Neural cell (in vitro differentiated cells): ENCODE measurements at regions not wholly inside any gene's neighbourhood (a gene's known extent, or its start where the extent isn't known, plus 50 kb on each side); places are given as distances from the start of the nearest gene placed in this dataset.
A peak's percentile ranks its signal among the peaks of the same experiment; 100 is the strongest.

Experiments
- H2AFZ ChIP-seq: fragments of 200-600, 300-800 bp; sonication (generic), shearing (Covaris generic); 2 replicates; pipeline ENCODE4 v1.6.0; 2014; ENCODE audit warnings: low read depth, mild to moderate bottlenecking, antibody characterized with exemption, low read length, moderate library complexity
- H3F3A ChIP-seq: fragments of 200-600 bp; shearing (Covaris generic); 2 replicates; pipeline ENCODE4 v1.6.1; 2016; ENCODE audit warnings: mild to moderate bottlenecking, moderate library complexity, mixed read lengths, antibody characterized with exemption, low read length; ENCODE audit not compliant: insufficient read depth, poor library complexity, severe bottlenecking
- H3K27ac ChIP-seq: fragments of 200-600, 300-800 bp; sonication (generic), shearing (Covaris generic); 2 replicates; pipeline ENCODE4 v1.5.1; 2014; ENCODE audit warnings: mild to moderate bottlenecking, low read length, moderate library complexity
- H3K27me3 ChIP-seq: fragments of 300-800, 200-600 bp; sonication (generic), shearing (Covaris generic); 2 replicates; pipeline ENCODE4 v1.6.0; 2014; ENCODE audit warnings: mild to moderate bottlenecking, low read depth, low read length, moderate library complexity; ENCODE audit not compliant: insufficient read depth
- H3K36me3 ChIP-seq: fragments of 300-800, 200-600 bp; sonication (generic), shearing (Covaris generic); 2 replicates; pipeline ENCODE4 v1.5.1; 2014; ENCODE audit warnings: mild to moderate bottlenecking, antibody characterized with exemption, low read length, moderate library complexity; ENCODE audit not compliant: insufficient read depth
- H3K4me2 ChIP-seq: fragments of 300-800, 200-600 bp; sonication (generic), shearing (Covaris generic); 2 replicates; pipeline ENCODE4 v1.6.0; 2014; ENCODE audit warnings: mild to moderate bottlenecking, low read length
- H3K4me3 ChIP-seq: fragments of 300-800, 200-600 bp; sonication (generic), shearing (Covaris generic); 2 replicates; pipeline ENCODE4 v1.5.1; 2014; ENCODE audit warnings: mild to moderate bottlenecking, low read length, moderate library complexity
- H3K79me2 ChIP-seq: fragments of 200-600 bp; shearing (Covaris generic); replicated peaks from 2 replicates; pipeline ENCODE4 v1.6.0; 2014; ENCODE audit warnings: mild to moderate bottlenecking, low read length, moderate library complexity; ENCODE audit not compliant: insufficient read depth
- H3K9ac ChIP-seq: fragments of 300-800, 200-600 bp; sonication (generic), shearing (Covaris generic); 2 replicates; pipeline ENCODE4 v1.6.1; 2016; ENCODE audit warnings: mild to moderate bottlenecking, low read length, mixed read lengths
- H3K9me2 ChIP-seq: fragments of 200-600 bp; shearing (Covaris generic); 2 replicates; pipeline ENCODE4 v1.6.1; 2016; ENCODE audit warnings: mild to moderate bottlenecking, low read length, mixed read lengths; ENCODE audit not compliant: insufficient read depth
- H3K9me3 ChIP-seq: fragments of 200-600, 300-800 bp; sonication (generic), shearing (Covaris generic); 2 replicates; pipeline ENCODE4 v1.6.1; 2016; ENCODE audit warnings: mild to moderate bottlenecking, mixed run types, low read length, moderate library complexity, mixed read lengths
- H4K20me1 ChIP-seq: fragments of 200-600 bp; shearing (Covaris generic); 2 replicates; pipeline ENCODE4 v1.6.1; 2016; ENCODE audit warnings: mild to moderate bottlenecking, mixed run types; ENCODE audit not compliant: insufficient read depth
- EP300 ChIP-seq: fragments of 450-650 bp; conservative IDR thresholded peaks from 2 replicates; pipeline ENCODE4 v1.6.1; 2014; ENCODE audit warnings: antibody characterized with exemption, mild to moderate bottlenecking, moderate library complexity; ENCODE audit not compliant: poor library complexity, severe bottlenecking
- EZH2 ChIP-seq: fragments of 200-600, 300-800 bp; shearing (Covaris generic), sonication (generic); IDR thresholded peaks from 2 replicates; pipeline ENCODE4 v1.6.1; 2014; ENCODE audit warnings: antibody characterized with exemption, low read length, borderline replicate concordance, mild to moderate bottlenecking; ENCODE audit not compliant: insufficient read depth, poor library complexity, severe bottlenecking
- MXI1 ChIP-seq: fragments of 450-650 bp; conservative IDR thresholded peaks from 2 replicates; pipeline ENCODE4 v1.6.1; 2014; ENCODE audit warnings: antibody characterized with exemption, mild to moderate bottlenecking; ENCODE audit not compliant: poor library complexity, severe bottlenecking
- POLR2AphosphoS5 ChIP-seq: IDR thresholded peaks from 2 replicates; pipeline ENCODE4 v1.6.1; 2012
- RAD21 ChIP-seq: fragments of 450-650 bp; conservative IDR thresholded peaks from 2 replicates; pipeline ENCODE4 v1.6.1; 2014; ENCODE audit warnings: antibody characterized with exemption, mild to moderate bottlenecking, moderate library complexity
- SMC3 ChIP-seq: fragments of 450-650 bp; conservative IDR thresholded peaks from 2 replicates; pipeline ENCODE4 v1.6.1; 2014; ENCODE audit warnings: antibody characterized with exemption, mild to moderate bottlenecking, moderate library complexity; ENCODE audit not compliant: poor library complexity
- TAF1 ChIP-seq: IDR thresholded peaks from 2 replicates; pipeline ENCODE4 v1.6.1; 2012; ENCODE audit warnings: low read depth
- TF ChIP-seq, protein P1 (sequence below): IDR thresholded peaks from 2 replicates; pipeline ENCODE4 v1.6.1; 2012; ENCODE audit warnings: borderline replicate concordance
- TF ChIP-seq, protein P2 (sequence below): fragments of 450-650 bp; IDR thresholded peaks from 2 replicates; pipeline ENCODE4 v1.5.1; 2014; ENCODE audit warnings: antibody characterized with exemption, mild to moderate bottlenecking, moderate library complexity; ENCODE audit not compliant: poor library complexity, severe bottlenecking

DNA sequence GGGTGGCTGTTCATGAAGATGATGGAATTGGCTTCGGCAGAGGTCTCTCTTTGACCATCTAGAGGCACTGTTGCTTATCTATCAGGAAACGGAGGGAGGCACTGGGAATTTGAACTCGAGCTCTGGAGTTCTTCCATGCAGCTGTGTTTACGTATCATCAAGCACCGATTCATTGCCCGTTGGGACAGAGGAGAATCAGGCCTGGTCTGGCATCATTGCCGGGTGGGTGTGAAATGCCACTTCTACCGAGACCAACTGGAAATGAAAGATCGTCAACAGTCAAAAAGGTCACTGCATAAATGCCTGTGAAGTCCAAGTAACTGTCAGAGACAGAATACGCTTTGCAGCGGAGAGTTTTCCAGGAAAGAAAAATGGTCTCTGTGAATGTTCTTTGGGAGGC lies 166.9 kb downstream of the ASMT start:
- Histone ChIP-seq H3K27me3 (no peaks in the 10 kb centered on the region), H3K79me2 (no peaks in the 10 kb centered on the region), H3F3A (no peaks in the 10 kb centered on the region), H4K20me1 (no peaks in the 10 kb centered on the region), H2AFZ (no peak overlapping the region), H3K4me2 (no peak overlapping the region), H3K36me3 (no peaks in the 10 kb centered on the region), H3K9ac (no peak overlapping the region), H3K9me2 (no peaks in the 10 kb centered on the region), H3K9me3 (no peaks in the 10 kb centered on the region), H3K27ac (no peak overlapping the region), H3K4me3 (no peak overlapping the region)
- TF ChIP-seq, protein P1, sequence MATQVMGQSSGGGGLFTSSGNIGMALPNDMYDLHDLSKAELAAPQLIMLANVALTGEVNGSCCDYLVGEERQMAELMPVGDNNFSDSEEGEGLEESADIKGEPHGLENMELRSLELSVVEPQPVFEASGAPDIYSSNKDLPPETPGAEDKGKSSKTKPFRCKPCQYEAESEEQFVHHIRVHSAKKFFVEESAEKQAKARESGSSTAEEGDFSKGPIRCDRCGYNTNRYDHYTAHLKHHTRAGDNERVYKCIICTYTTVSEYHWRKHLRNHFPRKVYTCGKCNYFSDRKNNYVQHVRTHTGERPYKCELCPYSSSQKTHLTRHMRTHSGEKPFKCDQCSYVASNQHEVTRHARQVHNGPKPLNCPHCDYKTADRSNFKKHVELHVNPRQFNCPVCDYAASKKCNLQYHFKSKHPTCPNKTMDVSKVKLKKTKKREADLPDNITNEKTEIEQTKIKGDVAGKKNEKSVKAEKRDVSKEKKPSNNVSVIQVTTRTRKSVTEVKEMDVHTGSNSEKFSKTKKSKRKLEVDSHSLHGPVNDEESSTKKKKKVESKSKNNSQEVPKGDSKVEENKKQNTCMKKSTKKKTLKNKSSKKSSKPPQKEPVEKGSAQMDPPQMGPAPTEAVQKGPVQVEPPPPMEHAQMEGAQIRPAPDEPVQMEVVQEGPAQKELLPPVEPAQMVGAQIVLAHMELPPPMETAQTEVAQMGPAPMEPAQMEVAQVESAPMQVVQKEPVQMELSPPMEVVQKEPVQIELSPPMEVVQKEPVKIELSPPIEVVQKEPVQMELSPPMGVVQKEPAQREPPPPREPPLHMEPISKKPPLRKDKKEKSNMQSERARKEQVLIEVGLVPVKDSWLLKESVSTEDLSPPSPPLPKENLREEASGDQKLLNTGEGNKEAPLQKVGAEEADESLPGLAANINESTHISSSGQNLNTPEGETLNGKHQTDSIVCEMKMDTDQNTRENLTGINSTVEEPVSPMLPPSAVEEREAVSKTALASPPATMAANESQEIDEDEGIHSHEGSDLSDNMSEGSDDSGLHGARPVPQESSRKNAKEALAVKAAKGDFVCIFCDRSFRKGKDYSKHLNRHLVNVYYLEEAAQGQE, result no peak
- no peak for TF ChIP-seq TAF1
- TF ChIP-seq EZH2, result no peak
- no peak for TF ChIP-seq POLR2AphosphoS5
- TF ChIP-seq SMC3, result no peak
- TF ChIP-seq, protein P2, sequence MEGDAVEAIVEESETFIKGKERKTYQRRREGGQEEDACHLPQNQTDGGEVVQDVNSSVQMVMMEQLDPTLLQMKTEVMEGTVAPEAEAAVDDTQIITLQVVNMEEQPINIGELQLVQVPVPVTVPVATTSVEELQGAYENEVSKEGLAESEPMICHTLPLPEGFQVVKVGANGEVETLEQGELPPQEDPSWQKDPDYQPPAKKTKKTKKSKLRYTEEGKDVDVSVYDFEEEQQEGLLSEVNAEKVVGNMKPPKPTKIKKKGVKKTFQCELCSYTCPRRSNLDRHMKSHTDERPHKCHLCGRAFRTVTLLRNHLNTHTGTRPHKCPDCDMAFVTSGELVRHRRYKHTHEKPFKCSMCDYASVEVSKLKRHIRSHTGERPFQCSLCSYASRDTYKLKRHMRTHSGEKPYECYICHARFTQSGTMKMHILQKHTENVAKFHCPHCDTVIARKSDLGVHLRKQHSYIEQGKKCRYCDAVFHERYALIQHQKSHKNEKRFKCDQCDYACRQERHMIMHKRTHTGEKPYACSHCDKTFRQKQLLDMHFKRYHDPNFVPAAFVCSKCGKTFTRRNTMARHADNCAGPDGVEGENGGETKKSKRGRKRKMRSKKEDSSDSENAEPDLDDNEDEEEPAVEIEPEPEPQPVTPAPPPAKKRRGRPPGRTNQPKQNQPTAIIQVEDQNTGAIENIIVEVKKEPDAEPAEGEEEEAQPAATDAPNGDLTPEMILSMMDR, result no peak
- no peak for TF ChIP-seq MXI1
- TF ChIP-seq RAD21, result no peak
- no peak for TF ChIP-seq EP300

DNA sequence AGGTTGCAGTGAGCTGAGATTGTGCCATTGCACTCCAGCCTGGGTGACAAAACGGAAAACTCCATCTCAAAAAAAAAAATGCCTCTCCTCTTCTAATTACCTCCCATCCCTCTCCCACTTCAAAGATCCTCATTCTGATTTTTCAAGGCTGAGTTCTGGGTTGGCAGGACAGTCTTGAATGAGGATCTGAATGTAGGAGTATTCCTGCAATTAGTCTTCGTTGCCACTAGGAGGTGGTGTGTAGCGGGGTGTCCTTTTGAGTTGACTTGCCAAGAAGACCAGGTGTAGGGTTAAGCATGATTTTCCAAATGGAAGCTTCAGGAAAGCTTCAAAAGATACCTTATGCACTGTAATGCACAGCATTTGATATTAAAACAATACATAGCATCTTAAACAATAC lies 169.9 kb downstream of the ASMT start:
- Histone ChIP-seq H3K9me2 (no peaks in the 10 kb centered on the region), H3K4me3 (no peak overlapping the region), H3K36me3 (no peaks in the 10 kb centered on the region), H3K9ac (no peak overlapping the region), H3K4me2 (no peak overlapping the region), H2AFZ (no peak overlapping the region), H3K27ac (no peak overlapping the region), H3K9me3 (no peaks in the 10 kb centered on the region), H3F3A (no peaks in the 10 kb centered on the region), H3K27me3 (no peaks in the 10 kb centered on the region), H3K79me2 (no peaks in the 10 kb centered on the region), H4K20me1 (no peaks in the 10 kb centered on the region)
- no peak for TF ChIP-seq EZH2
- TF ChIP-seq, protein P2, result peak; percentile 23
